Natural killer cell (primary cell): ENCODE measurements at regions not wholly inside any gene's neighbourhood (a gene's known extent, or its start where the extent isn't known, plus 50 kb on each side); places are given as distances from the start of the nearest gene placed in this dataset.

Experiments used
- ATAC-seq, 3 donors: fragments of 150-1000 bp in 2 of 3; fragments of 200-7000 bp in 1 of 3; cut with Tn5 transposase; 1 replicate in 1 of 3; 2 replicates in 2 of 3; pipeline ENCODE4 v1.10.0; 2021; ENCODE audit warnings: mild to moderate bottlenecking in 2 of 3, moderate library complexity in 2 of 3
- DNase-seq, 2 donors: peaks; one replicate each; pipeline versions ENCODE4 v3.0.0 to v3.0.0-alpha.2; 2013 to 2021; ENCODE audit warnings: mixed read lengths in 1 of 2
- H3K27ac ChIP-seq: one replicate; pipeline ENCODE4 v1.5.1; 2013; ENCODE audit warnings: mild to moderate bottlenecking, low read length
- H3K27me3 ChIP-seq: one replicate; pipeline ENCODE4 v1.6.1; 2013; ENCODE audit warnings: low read length; ENCODE audit not compliant: control insufficient read depth, insufficient read depth
- H3K36me3 ChIP-seq: one replicate; pipeline ENCODE4 v1.6.1; 2013; ENCODE audit warnings: low read length; ENCODE audit not compliant: control insufficient read depth, insufficient read depth
- H3K4me1 ChIP-seq: one replicate; pipeline ENCODE4 v1.6.1; 2013; ENCODE audit warnings: low read length; ENCODE audit not compliant: control insufficient read depth, insufficient read depth
- H3K4me3 ChIP-seq: one replicate; pipeline ENCODE4 v1.5.1; 2013; ENCODE audit warnings: low read length
- H3K9me3 ChIP-seq: one replicate; pipeline ENCODE4 v1.6.1; 2013; ENCODE audit warnings: low read length; ENCODE audit not compliant: control insufficient read depth, insufficient read depth
- H3K27ac Mint-ChIP-seq, 2 donors: one replicate each; pipeline ENCODE4 v1.8.0; 2022; ENCODE audit warnings: mild to moderate bottlenecking in 2 of 2, mixed read lengths in 2 of 2, moderate library complexity in 1 of 2
- H3K27me3 Mint-ChIP-seq, 2 donors: one replicate each; pipeline ENCODE4 v1.8.0; 2022; ENCODE audit warnings: low read depth in 2 of 2, mixed read lengths in 2 of 2
- H3K36me3 Mint-ChIP-seq: one replicate; pipeline ENCODE4 v1.8.0; 2022; ENCODE audit warnings: mixed read lengths
- H3K4me1 Mint-ChIP-seq, 2 donors: one replicate each; pipeline ENCODE4 v1.8.0; 2022; ENCODE audit warnings: mixed read lengths in 2 of 2
- H3K4me3 Mint-ChIP-seq: one replicate; pipeline ENCODE4 v1.8.0; 2022; ENCODE audit warnings: mild to moderate bottlenecking, moderate library complexity, mixed read lengths
- H3K9me3 Mint-ChIP-seq, 2 donors: one replicate each; pipeline ENCODE4 v1.8.0; 2022; ENCODE audit warnings: mixed read lengths in 2 of 2
- CTCF ChIP-seq: fragments of 200-600 bp; IDR thresholded peaks from one replicate; pipeline ENCODE4 v1.8.0; 2022; ENCODE audit warnings: antibody characterized with exemption
- WGBS: methylation state at CpG from one replicate; pipeline ENCODE4 v1.1.7; 2013; ENCODE audit warnings: missing lambda C conversion rate; ENCODE audit not compliant: insufficient coverage; 5-methylcytosine and 5-hydroxymethylcytosine counted together
- intact Hi-C: fragments of 100-400 bp; cut with micrococcal nuclease; formaldehyde crosslinking; loops from one replicate; pipeline ENCODE4 v1.14.2; 2022

GRCh38 chr15:95556225-95556624 is 774.3 kb upstream of the NR2F2 start:
- ATAC-seq (no peak), DNase-seq (no peak)
- no peak overlapping the region for H3K4me3 Mint-ChIP-seq
- no peaks in the 10 kb centered on the region for H3K9me3 Mint-ChIP-seq
- Histone ChIP-seq H3K36me3 (no peaks in the 10 kb centered on the region), H3K4me1 (no peaks in the 10 kb centered on the region), H3K9me3 (no peaks in the 10 kb centered on the region), H3K27me3 (peaks cover 11% of the 10 kb centered on the region), H3K27ac (no peak overlapping the region), H3K4me3 (no peak overlapping the region)
- no peaks in the 10 kb centered on the region for H3K4me1 Mint-ChIP-seq
- H3K36me3 Mint-ChIP-seq = no peaks in the 10 kb centered on the region
- WGBS = 76% methylated on average over 2 of the region's 2 CpGs
- H3K27ac Mint-ChIP-seq = no peak overlapping the region
- intact Hi-C loops = no loop called here
- TF ChIP-seq CTCF = no peak
- H3K27me3 Mint-ChIP-seq = peaks cover 25 to 63% of the 10 kb centered on the region in 2 donors

- no peaks in the 10 kb centered on the region for H3K36me3 Mint-ChIP-seq
- H3K4me1 Mint-ChIP-seq = no peaks in the 10 kb centered on the region
- H3K9me3 Mint-ChIP-seq = no peaks in the 10 kb centered on the region
- ATAC-seq (no peak), DNase-seq (no peak)
- no peak overlapping the region for H3K27ac Mint-ChIP-seq
- peaks cover 11% of the 10 kb centered on the region for H3K27me3 ChIP-seq
- intact Hi-C loops = no loop called here
- H3K27ac ChIP-seq = no peak overlapping the region
- no peak overlapping the region for H3K4me3 Mint-ChIP-seq
- H3K9me3 ChIP-seq = no peaks in the 10 kb centered on the region
- TF ChIP-seq CTCF = no peak
- peaks cover 28 to 57% of the 10 kb centered on the region in 2 donors for H3K27me3 Mint-ChIP-seq
- WGBS = 60% methylated on average over 3 of the region's 6 CpGs
- no peak overlapping the region for H3K4me3 ChIP-seq
- H3K36me3 ChIP-seq = no peaks in the 10 kb centered on the region
- no peaks in the 10 kb centered on the region for H3K4me1 ChIP-seq
Observed at GRCh38 chr15:95556866-95557225, 773.7 kb upstream of the NR2F2 start.

- H3K27ac ChIP-seq = no peak overlapping the region
- no peak overlapping the region for H3K4me3 Mint-ChIP-seq
- H3K9me3 ChIP-seq = no peaks in the 10 kb centered on the region
- H3K27me3 ChIP-seq = peaks cover 11% of the 10 kb centered on the region
- H3K36me3 Mint-ChIP-seq = no peaks in the 10 kb centered on the region
- H3K4me1 ChIP-seq = no peaks in the 10 kb centered on the region
- intact Hi-C loops = no loop called here
- peaks cover 28 to 60% of the 10 kb centered on the region in 2 donors for H3K27me3 Mint-ChIP-seq
- no peaks in the 10 kb centered on the region for H3K9me3 Mint-ChIP-seq
- TF ChIP-seq CTCF = no peak
- WGBS = 60% methylated on average over 15 of the region's 17 CpGs
- H3K36me3 ChIP-seq = no peaks in the 10 kb centered on the region
- DNase-seq (no peak), ATAC-seq (no peak)
- H3K4me3 ChIP-seq = no peak overlapping the region
- H3K27ac Mint-ChIP-seq = no peak overlapping the region
- no peaks in the 10 kb centered on the region for H3K4me1 Mint-ChIP-seq
Observed at GRCh38 chr15:95557226-95558046, 773.1 kb upstream of the NR2F2 start.

GRCh38 chr15:95558131-95558530 is 772.4 kb upstream of the NR2F2 start:
- Histone ChIP-seq H3K27ac (no peak overlapping the region), H3K36me3 (no peaks in the 10 kb centered on the region), H3K4me3 (no peak overlapping the region), H3K9me3 (no peaks in the 10 kb centered on the region), H3K4me1 (no peaks in the 10 kb centered on the region), H3K27me3 (peaks cover 11% of the 10 kb centered on the region)
- Mint-ChIP-seq H3K27me3 (peaks cover 28 to 63% of the 10 kb centered on the region in 2 donors), H3K4me1 (no peaks in the 10 kb centered on the region), H3K27ac (no peak overlapping the region), H3K9me3 (no peaks in the 10 kb centered on the region), H3K36me3 (no peaks in the 10 kb centered on the region), H3K4me3 (no peak overlapping the region)
- DNase-seq (no peak), ATAC-seq (no peak)
- TF ChIP-seq CTCF = no peak
- 90% methylated on average over 2 of the region's 2 CpGs for whole genome bisulfite sequencing
- intact Hi-C loops = no loop called here
